ENCODE measurements at regions not wholly inside any gene's neighbourhood (a gene's known extent, or its start where the extent isn't known, plus 50 kb on each side); places are given as distances from the start of the nearest gene placed in this dataset.

GRCh38 chr4:93911671-93912070 lies 83.1 kb downstream of the ATOH1 start:
- intact Hi-C loops (cut with micrococcal nuclease; ENCODE audit: unreplicated experiment), result no loop called here
- no peaks in the 10 kb centered on the region for H3K36me3 ChIP-seq (replicated peaks in 1 of 2; ENCODE audit: control insufficient read depth in 1 of 2, insufficient read depth in 2 of 2, low read length in 2 of 2)
- no peaks in the 10 kb centered on the region for H3K9me3 ChIP-seq (ENCODE audit: low read length)
- ATAC-seq (no peak), FAIRE-seq (no peak), DNase-seq (ENCODE audit: low spot score) (no peak)
- H3K4me1 ChIP-seq (ENCODE audit: insufficient read depth, low read length), result no peaks in the 10 kb centered on the region
- H3K27me3 ChIP-seq (ENCODE audit: control insufficient read depth in 1 of 2, insufficient read depth in 2 of 2, low read length in 2 of 2), result no peaks in the 10 kb centered on the region
- H3K27ac ChIP-seq (ENCODE audit: extremely low read length, insufficient read depth, low read length), result no peak overlapping the region
- H3K4me2 ChIP-seq (ENCODE audit: low read depth, low read length), result no peak overlapping the region
- no peak overlapping the region for H2AFZ ChIP-seq (ENCODE audit: low read length)
- ChIA-PET POLR2A (no interaction called here), CTCF (ENCODE audit: low intra/inter-chr PET ratio, low total read pairs) (no interaction called here)
- WGBS (ENCODE audit: low lambda C conversion rate), result 68% methylated on average over 2 of the region's 2 CpGs
- BruUV-seq (replicated peaks), result no TSS peak
- H3K4me3 ChIP-seq (replicated peaks in 1 of 3; ENCODE audit: insufficient read depth in 1 of 3, low read depth in 2 of 3, low read length in 3 of 3), result no peak overlapping the region
- no peak overlapping the region for H3K9ac ChIP-seq (ENCODE audit: insufficient read depth, low read depth, low read length)
- H3K79me2 ChIP-seq (ENCODE audit: insufficient read depth, low read length), result no peaks in the 10 kb centered on the region
- H4K20me1 ChIP-seq (ENCODE audit: insufficient read depth, low read length), result no peaks in the 10 kb centered on the region
- TF ChIP-seq HIC2 (CRISPR knock-in tag; IDR thresholded peaks at IDR 0.05; ENCODE audit: low read depth), result no peak
- TF ChIP-seq ZNF788 (CRISPR knock-in tag; IDR thresholded peaks at IDR 0.05; ENCODE audit: borderline replicate concordance), result no peak
- no peak for TF ChIP-seq PRDM10 (CRISPR knock-in tag; IDR thresholded peaks at IDR 0.05; ENCODE audit: low read depth)
- no peak for TF ChIP-seq ZMYM4 (CRISPR knock-in tag; IDR thresholded peaks at IDR 0.05)
- TF ChIP-seq ZNF264 (CRISPR knock-in tag; IDR thresholded peaks at IDR 0.05), result no peak
- no peak for TF ChIP-seq SAP130 (CRISPR knock-in tag; IDR thresholded peaks at IDR 0.05; ENCODE audit: low read depth)
- TF ChIP-seq SPEN (CRISPR knock-in tag; IDR thresholded peaks at IDR 0.05; ENCODE audit: low read depth), result no peak
- in situ Hi-C loops (cut with HindIII; ENCODE audit: extremely low pct_ligation_motif_present, low pct_unique_long_range_greater_than_20kb), result no loop called here

Data from HepG2 (cell line).